ENCODE measurements at regions not wholly inside any gene's neighbourhood (a gene's known extent, or its start where the extent isn't known, plus 50 kb on each side); places are given as distances from the start of the nearest gene placed in this dataset.

- Histone ChIP-seq H4K20me1 (ENCODE audit: insufficient read depth, low read length) (no peaks in the 10 kb centered on the region), H3K36me3 (replicated peaks; ENCODE audit: low read depth, low read length) (no peaks in the 10 kb centered on the region), H3K27me3 (ENCODE audit: low read depth, low read length) (no peaks in the 10 kb centered on the region), H3K9ac (ENCODE audit: low read length) (no peak overlapping the region), H3K4me3 (ENCODE audit: low read length) (no peak overlapping the region), H3K27ac (ENCODE audit: low read length) (no peak overlapping the region), H3K9me3 (ENCODE audit: insufficient read depth, low read length) (no peaks in the 10 kb centered on the region), H3K4me1 (ENCODE audit: low read length) (no peaks in the 10 kb centered on the region), H3K4me2 (ENCODE audit: low read length) (no peak overlapping the region), H2AFZ (ENCODE audit: low read depth, low read length) (no peak overlapping the region), H3K79me2 (ENCODE audit: low read length) (no peaks in the 10 kb centered on the region)
- TF ChIP-seq EZH2phosphoT487 (IDR thresholded peaks at IDR 0.05; ENCODE audit: low read depth) (no peak), CTCF (IDR thresholded peaks at IDR 0.05; ENCODE audit: low read depth, low read length) (no peak)
Measured at GRCh38 chr5:171524466-171524865, 105.0 kb downstream of the FGF18 start.

- TF ChIP-seq CTCF (IDR thresholded peaks at IDR 0.05; ENCODE audit: low read depth, low read length) (no peak), EZH2phosphoT487 (IDR thresholded peaks at IDR 0.05; ENCODE audit: low read depth) (no peak)
- H2AFZ ChIP-seq (ENCODE audit: low read depth, low read length), result no peak overlapping the region
Measured at GRCh38 chr5:171525085-171525484, 105.6 kb downstream of the FGF18 start.

GRCh38 chr5:171528036-171528435 lies 108.6 kb downstream of the FGF18 start:
- Histone ChIP-seq H3K4me3 (ENCODE audit: low read length) (no peak overlapping the region), H2AFZ (ENCODE audit: low read depth, low read length) (no peak overlapping the region), H3K4me1 (ENCODE audit: low read length) (no peaks in the 10 kb centered on the region), H3K36me3 (replicated peaks; ENCODE audit: low read depth, low read length) (no peaks in the 10 kb centered on the region), H3K9me3 (ENCODE audit: insufficient read depth, low read length) (no peaks in the 10 kb centered on the region), H3K27me3 (ENCODE audit: low read depth, low read length) (0 out of 2 replicates have a peak, but pooled peaks cover 3% of the 10 kb centered on the region), H3K4me2 (ENCODE audit: low read length) (no peak overlapping the region), H3K9ac (ENCODE audit: low read length) (no peak overlapping the region), H3K79me2 (ENCODE audit: low read length) (no peaks in the 10 kb centered on the region), H4K20me1 (ENCODE audit: insufficient read depth, low read length) (no peaks in the 10 kb centered on the region), H3K27ac (ENCODE audit: low read length) (no peak overlapping the region)
- TF ChIP-seq CTCF (IDR thresholded peaks at IDR 0.05; ENCODE audit: low read depth, low read length), result no peak
- TF ChIP-seq EZH2phosphoT487 (IDR thresholded peaks at IDR 0.05; ENCODE audit: low read depth), result no peak

More at GRCh38 chr5:171525085-171525484, 105.6 kb downstream of the FGF18 start:
- Histone ChIP-seq H3K36me3 (replicated peaks; ENCODE audit: low read depth, low read length) (no peaks in the 10 kb centered on the region), H3K4me2 (ENCODE audit: low read length) (no peak overlapping the region), H3K4me1 (ENCODE audit: low read length) (no peaks in the 10 kb centered on the region), H3K27ac (ENCODE audit: low read length) (no peak overlapping the region), H3K4me3 (ENCODE audit: low read length) (no peak overlapping the region), H4K20me1 (ENCODE audit: insufficient read depth, low read length) (no peaks in the 10 kb centered on the region), H3K9ac (ENCODE audit: low read length) (no peak overlapping the region), H3K79me2 (ENCODE audit: low read length) (no peaks in the 10 kb centered on the region), H3K9me3 (ENCODE audit: insufficient read depth, low read length) (no peaks in the 10 kb centered on the region), H3K27me3 (ENCODE audit: low read depth, low read length) (no peaks in the 10 kb centered on the region)

DNA sequence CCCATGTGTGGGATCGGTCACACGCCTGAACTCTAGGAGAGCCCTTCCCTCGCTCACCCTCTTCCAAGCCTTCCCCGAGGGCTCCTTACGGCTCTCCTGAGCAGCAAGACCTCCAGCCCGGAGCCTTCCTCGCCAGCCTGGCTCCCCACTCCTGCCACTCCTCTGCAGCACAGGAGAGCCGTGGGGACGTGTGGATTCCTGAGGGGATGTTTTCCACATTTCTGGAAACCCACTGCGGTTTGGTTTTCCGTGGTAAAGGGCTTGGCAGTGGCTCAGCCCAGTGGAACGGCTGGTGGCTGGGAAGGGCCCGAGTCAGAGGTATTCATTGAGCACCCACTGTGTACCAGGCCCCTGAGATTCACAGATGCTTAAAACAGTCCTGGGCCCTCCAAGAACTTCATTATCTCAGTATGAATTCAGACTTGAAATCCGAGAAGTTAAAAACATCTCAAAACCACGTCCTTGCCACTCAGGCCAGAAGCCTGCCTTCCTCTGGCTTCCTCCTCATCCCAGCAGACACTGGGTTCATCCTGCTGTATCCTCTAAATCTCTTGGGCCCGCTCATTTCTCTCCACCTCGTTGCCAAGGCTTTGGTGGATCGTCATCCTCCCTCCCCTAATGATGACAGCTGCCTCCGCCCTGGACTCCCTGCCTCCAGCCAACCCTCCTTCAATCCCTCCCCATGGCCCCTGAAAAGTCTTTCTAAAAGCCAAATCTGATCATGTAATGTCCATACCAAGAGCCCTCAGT lies 109.6 kb downstream of the FGF18 start:
- TF ChIP-seq EZH2phosphoT487 (IDR thresholded peaks at IDR 0.05; ENCODE audit: low read depth) (no peak), CTCF (IDR thresholded peaks at IDR 0.05; ENCODE audit: low read depth, low read length) (no peak)
- Histone ChIP-seq H3K4me1 (ENCODE audit: low read length) (no peaks in the 10 kb centered on the region), H3K4me3 (ENCODE audit: low read length) (no peak overlapping the region), H4K20me1 (ENCODE audit: insufficient read depth, low read length) (no peaks in the 10 kb centered on the region), H3K27me3 (ENCODE audit: low read depth, low read length) (peaks cover 5% of the 10 kb centered on the region; the same call in 1 of the 2 replicates), H3K9ac (ENCODE audit: low read length) (no peak overlapping the region), H3K36me3 (replicated peaks; ENCODE audit: low read depth, low read length) (no peaks in the 10 kb centered on the region), H3K4me2 (ENCODE audit: low read length) (no peak overlapping the region), H3K79me2 (ENCODE audit: low read length) (no peaks in the 10 kb centered on the region), H3K27ac (ENCODE audit: low read length) (no peak overlapping the region), H2AFZ (ENCODE audit: low read depth, low read length) (no peak overlapping the region), H3K9me3 (ENCODE audit: insufficient read depth, low read length) (no peaks in the 10 kb centered on the region)
